ENCODE measurements at regions not wholly inside any gene's neighbourhood (a gene's known extent, or its start where the extent isn't known, plus 50 kb on each side); places are given as distances from the start of the nearest gene placed in this dataset.

GRCh38 chr1:58380345-58380744, 166.2 kb downstream of the OMA1 start:
- DNase-seq (ENCODE audit: low read depth in 2 of 2), result no peak

DNA sequence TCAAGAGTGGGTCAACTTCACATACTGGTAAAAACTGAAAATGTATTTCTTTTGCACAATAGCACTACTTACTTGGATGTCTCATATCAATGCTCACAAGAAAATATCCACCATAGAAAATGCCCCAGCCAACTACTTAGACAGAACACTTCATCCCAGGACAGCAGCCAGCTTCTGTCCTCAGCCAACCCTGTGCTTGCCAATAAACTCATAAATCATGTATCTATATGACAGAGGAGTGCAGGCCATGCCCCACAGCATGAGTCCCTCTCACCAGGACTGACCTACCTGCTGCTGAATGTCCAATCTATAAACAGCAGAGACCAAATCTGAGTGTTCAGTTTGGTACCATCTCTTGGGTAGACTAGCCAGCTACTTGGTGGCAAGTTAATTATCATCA, 179.3 kb downstream of the OMA1 start:
- no peak for DNase-seq (ENCODE audit: low read depth in 2 of 2)

GRCh38 chr1:58365328-58365727, 181.2 kb downstream of the OMA1 start:
- no peak for DNase-seq (ENCODE audit: low read depth in 2 of 2)

GRCh38 chr1:58363585-58363984, 182.9 kb downstream of the OMA1 start:
- DNase-seq (ENCODE audit: low read depth in 2 of 2), result no peak

DNA sequence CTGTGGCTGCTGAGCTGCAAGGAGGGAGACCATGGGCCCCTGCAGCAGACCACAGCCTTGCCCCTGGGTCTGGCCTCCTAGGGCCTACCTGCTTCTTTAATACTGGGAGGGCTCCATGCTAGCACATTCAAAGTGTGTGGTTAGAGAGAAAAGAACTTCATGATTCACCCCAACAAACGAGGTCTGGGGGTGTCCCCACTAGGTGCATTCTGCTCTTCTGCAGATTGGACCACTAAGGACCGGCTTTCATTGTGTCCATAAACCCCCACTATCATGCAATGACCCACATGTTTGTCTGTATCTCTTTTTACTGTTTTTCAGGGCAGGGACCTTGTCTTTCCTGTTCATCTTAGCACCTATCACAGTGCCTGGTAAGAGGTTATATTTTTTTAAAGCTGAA, 185.4 kb downstream of the OMA1 start:
- no peak for DNase-seq (ENCODE audit: low read depth in 2 of 2)

- no peak for DNase-seq (ENCODE audit: low read depth in 2 of 2)
Observed at GRCh38 chr1:58358346-58358745, 188.2 kb downstream of the OMA1 start.

DNA sequence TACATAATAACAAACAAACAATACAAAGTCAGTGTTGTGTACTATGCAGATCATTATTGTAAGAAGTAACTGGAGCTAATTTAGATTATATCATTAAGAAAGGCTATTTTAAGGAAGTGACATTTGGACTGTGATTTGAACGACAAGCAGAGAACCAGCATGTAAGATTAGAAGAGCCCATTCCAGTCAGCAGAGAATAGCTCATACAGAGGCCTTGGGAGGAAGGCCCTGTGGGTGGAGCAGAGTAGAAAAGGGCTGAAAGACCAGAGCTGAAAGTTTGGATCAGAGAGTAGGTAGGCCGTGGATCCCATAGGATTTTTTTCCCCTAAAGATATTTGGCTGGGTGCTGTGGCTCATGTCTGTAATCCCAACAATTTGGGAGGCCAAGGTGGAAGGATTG, 190.1 kb downstream of the OMA1 start:
- DNase-seq (ENCODE audit: low read depth in 2 of 2), result no peak

- no peak for DNase-seq (ENCODE audit: low read depth in 2 of 2)
Observed at GRCh38 chr1:58353168-58353567, 193.4 kb downstream of the OMA1 start.

DNA sequence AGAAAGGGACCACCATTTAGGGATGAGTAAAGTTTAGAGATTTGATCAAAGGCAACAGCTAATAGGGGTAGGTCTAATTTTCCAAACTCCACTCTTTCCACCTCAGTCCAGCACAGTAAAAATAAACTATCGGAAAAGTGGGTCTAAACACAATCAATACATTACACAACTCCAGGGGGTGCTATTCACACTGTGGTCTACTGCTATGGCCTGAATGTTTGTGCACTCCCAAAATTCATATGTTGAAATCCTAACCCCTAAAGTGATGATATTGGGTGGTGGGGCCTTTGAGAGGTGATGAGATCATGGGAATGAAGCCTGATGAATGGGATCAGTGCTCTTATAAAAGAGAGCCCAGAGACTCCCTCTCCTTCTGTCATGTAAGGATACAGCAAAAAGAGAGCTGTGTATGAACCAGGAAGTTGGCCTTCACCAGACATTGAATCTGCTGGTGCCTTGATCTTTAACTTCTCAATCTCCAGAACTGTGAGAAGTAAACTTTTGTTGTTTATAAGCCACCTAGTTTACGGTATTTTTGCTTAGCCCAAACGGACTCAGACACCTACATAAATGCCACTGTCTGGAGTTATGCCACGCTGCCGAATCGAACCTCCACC, 193.9 kb downstream of the OMA1 start:
- DNase-seq (ENCODE audit: low read depth in 2 of 2), result no peak

GRCh38 chr1:58346036-58346355, 200.5 kb downstream of the OMA1 start:
- no peak for DNase-seq (ENCODE audit: low read depth in 2 of 2)

DNA sequence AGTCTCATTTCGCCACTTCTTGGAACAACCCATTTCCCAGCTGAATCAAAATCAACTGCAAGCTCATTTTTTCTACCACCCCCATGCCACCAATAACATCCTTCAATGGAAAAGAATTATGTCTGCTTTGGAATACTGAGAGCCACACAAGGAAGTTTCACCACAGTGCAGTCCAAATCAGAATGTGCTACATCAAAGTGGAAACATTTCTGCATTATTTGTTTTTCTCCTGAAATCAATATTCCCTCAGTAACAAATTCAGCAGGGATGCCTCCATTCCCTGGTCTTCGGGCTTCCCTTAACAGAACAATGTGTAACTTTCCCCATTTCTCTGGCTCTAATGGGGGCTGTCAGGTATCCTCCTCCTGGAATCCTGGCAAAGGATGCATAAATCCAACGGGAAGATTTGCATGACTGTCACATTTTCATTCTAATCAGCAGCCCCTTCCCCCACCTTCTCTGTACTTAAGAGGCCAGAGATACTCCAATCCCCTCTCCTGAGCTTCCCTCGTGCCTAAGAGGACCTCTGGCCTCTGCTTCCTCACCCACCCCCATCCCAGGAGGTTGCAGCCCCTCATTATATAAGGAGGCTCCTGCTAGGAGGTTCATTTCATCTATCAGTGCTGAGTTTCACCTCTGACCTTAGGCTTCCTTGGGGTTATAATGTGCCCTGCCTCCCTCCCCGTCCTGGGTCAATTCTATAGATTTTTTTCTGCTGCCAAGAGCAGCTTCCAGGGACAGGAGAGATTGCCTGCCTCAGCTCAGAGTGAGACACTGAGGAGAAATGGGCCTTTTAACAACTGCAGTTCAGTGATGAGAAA, 201.1 kb downstream of the OMA1 start:
- no peak for DNase-seq (ENCODE audit: low read depth in 2 of 2)

DNA sequence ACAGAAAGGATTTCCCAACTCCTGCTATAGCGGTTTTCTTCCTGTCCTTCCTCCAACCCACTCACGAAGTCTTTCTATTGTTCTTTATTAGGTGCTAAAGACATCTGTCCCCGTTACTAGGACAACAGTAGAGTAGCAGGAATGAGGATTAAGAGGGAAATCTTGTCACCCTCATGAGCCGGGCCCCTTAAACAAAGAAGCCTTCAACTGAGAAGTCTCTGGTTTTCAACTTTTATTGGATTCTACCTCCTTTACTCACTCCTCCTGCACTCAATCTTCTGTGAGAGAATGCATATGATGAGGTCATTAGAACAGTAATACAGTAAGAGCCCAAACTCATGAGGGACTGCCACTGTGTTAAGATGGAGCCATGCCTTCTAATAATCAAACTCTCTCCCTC, 206.3 kb downstream of the OMA1 start:
- no peak for DNase-seq (ENCODE audit: low read depth in 2 of 2)

DNA sequence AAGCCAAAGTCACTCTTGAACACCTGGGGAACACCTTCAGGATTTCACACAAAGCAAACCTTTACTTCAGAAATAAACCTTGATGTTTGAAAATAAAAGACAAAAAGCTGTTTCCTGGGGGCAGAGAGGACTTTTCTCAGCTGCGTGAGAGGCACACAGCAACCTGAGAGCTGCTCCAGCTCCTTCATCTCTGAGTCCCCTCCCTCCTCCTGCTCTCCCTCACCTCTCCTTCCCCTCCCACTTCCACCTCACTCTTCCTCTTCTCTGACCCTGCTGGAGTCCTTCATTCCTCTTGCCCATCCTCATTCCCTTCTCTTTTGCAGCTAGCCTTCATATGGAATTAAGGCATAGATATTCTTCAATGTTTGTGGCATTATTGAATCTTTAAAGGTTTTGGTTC, 208.4 kb downstream of the OMA1 start:
- no peak for DNase-seq (ENCODE audit: low read depth in 2 of 2)

DNA sequence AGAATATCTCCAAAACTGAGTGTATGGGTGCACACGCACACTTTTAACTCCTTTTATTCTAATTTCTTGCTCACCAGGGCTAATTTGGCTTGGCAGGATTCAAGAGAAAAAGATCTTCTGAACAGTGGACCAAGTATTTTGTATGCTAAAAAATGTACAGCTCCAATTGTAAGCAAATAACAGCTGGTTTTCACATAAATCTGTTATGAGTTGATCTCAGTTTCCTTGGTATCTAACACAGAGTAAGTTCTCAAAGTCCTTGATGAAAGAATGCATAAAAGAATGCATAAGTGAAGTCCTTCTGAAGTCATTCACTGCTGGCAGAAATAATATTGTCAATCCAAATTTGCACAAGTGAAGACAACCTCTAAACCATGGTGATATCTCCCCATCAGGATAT, 213.0 kb downstream of the OMA1 start:
- no peak for DNase-seq (ENCODE audit: low read depth in 2 of 2)

DNA sequence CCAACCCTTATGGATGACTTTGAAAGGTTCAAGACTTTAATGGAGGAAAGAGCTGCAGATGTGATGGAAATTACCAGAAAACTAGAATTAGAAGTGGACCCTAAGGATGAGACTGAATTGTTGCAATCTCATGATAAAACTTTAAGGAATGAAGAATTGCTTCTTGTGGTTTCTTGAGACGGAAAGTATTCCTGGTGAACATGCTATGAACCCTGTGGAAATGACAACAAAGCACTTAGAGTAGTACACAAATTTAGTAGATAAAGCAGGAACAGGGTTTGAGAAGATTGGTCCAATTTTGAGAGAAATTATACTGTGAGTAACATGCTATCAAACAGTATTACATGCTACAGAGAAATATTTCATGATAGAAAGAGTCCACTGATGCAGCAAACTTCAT, 215.4 kb downstream of the OMA1 start:
- DNase-seq (ENCODE audit: low read depth in 2 of 2), result no peak

DNA sequence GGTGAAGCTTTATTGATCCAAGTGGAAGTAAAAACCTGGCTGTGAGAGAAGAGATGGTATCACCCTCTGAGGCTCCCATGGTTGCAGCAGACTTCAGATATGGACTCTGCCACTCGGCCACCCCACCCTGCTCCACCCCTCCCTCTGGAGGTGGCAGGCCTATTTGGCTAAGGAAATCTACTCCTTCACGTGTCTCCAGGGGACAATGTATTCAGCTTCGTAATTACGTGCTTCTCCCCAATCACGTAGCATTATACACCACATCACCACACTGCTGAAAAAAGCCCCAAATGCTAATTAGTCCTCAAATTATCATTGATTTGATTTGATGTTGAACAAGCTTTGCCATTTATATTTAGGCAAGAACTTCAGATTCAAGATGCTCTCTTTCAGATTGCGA, 220.7 kb downstream of the OMA1 start:
- DNase-seq (ENCODE audit: low read depth in 2 of 2), result no peak

DNA sequence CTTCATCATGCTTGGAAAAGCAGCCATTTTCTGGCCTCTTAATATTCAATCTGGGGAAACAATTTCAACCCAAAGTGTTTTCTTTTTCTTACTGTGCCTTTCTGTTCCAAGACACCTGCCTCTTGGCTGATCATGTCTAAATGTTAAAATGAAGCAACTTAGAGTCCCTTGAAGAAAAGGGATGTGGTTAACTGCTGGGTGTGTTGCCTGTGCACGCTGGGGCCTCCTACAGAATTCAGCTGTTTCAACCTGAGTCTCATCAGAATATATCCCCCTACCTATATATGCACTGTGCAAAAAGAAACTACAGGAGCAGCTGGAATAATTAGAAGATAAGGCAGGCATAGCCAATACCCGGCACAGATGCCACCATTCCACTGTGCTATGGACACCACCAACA, 222.0 kb downstream of the OMA1 start:
- no peak for DNase-seq (ENCODE audit: low read depth in 2 of 2)

DNA sequence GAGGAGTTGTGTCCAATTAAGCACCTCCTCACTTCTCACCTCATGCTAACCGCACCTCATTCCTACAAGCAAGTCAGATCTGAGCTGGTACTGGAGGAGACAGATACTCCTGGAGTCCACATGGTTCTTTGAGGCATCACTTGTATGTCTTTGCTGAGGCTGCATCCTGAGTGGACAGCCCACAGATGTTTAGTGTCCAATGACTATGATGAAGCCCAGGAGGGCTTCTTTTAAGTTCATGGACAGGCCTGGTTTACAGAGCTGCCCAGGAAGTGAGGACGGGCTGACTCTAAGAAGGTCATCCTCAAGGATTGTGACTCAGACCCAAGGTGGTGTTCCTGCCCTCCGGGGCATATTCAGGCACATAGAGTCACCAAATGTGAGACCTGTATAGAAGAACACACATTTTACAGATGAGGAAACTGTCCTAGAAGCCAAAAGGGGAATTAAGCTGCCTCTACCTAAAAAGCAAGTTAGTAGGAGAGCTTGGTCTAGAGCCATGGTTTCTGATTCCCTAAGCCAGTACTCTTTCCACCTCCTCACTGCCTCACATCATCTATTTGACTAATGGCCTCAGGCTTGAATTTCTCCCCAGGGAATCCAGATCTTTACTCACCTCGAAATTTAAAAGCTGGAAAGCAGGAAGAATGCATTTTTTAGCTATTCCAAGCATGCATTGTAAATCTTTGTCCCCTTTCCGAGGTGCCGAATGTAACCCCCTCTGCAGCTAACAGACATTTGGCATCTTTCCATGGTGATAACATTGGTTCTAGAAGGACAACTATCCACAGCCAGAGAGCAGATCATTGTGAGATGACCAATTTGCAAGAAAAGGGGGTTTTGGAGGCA, 228.1 kb downstream of the OMA1 start:
- DNase-seq (ENCODE audit: low read depth in 2 of 2), result no peak

DNA sequence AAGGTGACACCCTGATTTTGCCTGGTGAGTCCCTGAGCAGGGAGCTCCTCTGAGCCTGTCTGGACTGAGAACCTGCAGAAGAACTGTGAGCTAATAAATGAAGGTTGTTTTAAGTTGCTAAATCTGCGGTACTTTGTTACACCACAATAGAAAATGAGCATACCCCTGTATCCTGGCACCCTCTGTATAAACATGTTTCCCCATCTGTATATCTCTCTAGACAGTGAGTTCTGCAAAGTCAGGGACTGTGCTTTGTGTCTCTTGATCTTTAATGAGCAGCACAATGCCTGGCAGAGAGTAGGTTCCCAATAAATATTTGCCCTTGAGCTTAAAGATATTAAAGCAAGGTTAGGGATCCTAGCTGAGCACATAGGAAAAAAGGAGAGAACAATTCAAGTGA, 228.8 kb downstream of the OMA1 start:
- DNase-seq (ENCODE audit: low read depth in 2 of 2), result no peak

DNA sequence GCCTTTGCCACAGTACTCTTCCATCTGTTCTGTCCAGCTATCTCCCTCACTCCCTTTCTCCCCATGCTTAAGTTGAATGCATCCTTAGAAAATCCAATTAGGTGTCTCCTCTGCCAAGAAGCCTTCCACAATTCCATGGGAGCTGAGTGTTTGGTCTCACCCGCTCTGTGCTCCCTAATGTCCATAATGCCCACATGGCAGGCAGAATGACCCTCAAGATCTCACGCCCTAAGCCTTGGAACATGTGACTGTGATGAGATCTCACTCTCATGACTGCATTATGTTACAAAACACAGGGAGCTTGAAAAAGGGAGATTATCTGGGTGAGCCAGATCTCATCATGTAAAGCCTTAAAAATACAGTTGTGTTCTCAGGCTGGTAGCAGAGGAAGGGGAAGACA, 229.4 kb downstream of the OMA1 start:
- no peak for DNase-seq (ENCODE audit: low read depth in 2 of 2)

- DNase-seq (ENCODE audit: low read depth in 2 of 2), result no peak
Observed at GRCh38 chr1:58316141-58316540, 230.4 kb downstream of the OMA1 start.

DNA sequence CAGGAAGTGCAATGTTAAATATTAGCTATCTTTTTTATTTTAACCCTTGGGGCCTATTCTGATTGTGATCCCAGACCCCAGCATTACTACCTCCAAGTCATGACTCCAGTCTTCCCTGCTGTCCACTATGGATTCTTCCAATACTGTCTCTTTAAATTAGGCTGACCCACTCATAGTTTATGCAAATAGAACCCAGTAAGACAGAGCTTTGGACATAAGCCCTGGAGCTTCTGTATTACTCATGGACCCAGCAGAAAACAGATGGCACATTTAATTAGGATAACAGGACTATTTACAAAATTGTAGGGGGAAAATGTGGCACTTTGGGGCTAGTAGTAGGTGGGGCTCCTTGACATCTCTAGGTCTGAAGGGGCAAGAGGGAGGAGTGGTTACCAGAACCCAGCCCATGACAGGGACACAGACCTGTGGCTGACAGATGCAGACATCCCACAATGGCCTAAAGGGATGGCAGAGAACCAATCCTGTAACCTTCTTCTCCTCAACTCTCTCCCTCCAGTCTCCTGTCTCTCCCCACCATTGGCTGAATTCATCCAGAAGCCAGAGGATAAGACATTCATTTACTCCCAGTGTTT, 233.5 kb downstream of the OMA1 start:
- DNase-seq (ENCODE audit: low read depth in 2 of 2), result no peak

DNA sequence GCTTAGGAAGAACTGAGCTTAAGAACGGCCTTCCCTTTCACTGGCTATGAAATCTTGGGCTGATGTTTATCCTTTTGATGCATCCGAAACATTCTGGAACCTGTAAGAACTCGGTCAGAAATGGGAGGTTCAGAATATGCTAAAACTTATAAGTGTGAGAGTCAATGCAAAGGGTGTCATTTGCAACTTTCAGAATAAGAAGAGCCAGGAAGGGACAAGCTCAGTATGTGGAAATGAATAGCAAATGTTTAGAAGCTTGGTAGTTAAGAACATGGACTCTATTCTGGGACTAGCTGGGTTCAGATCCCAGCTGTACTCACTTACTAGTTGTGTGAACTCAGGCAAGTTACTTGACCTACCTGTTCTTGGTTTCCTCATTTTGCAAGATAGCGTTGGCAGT, 234.1 kb downstream of the OMA1 start:
- no peak for DNase-seq (ENCODE audit: low read depth in 2 of 2)
